ENCODE measurements at regions not wholly inside any gene's neighbourhood (a gene's known extent, or its start where the extent isn't known, plus 50 kb on each side); places are given as distances from the start of the nearest gene placed in this dataset.

DNA sequence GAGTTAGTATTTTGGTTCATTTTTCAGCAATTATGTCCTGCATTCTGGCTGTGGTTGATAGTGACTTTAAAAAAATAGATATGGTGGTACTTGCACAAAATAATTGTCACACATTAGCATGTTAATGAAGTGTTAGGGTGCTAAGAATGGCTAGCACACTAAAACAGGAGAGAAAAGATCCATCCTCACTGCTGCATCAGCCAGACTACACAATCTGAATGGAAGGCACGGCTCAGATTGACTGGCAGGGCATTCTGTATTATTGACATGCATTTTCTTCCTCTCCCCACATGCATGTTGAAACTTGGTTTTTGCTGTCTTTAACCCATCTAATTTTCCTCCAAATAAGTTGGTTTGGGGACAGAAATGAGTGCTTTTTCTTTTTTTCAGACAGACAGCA, 306.3 kb downstream of the PRL start:
- Histone ChIP-seq H3K27me3 (replicated peaks in 2 of 5; ENCODE audit: control insufficient read depth in 4 of 5, insufficient read depth in 5 of 5, low read length in 4 of 5) (no peaks in the 10 kb centered on the region), H3K4me3 (ENCODE audit: control insufficient read depth in 1 of 7, extremely low read depth in 1 of 7, insufficient read depth in 4 of 7, low read depth in 2 of 7, low read length in 6 of 7) (no peak overlapping the region), H3K36me3 (ENCODE audit: control insufficient read depth in 4 of 4, insufficient read depth in 4 of 4, low read length in 3 of 4) (no peaks in the 10 kb centered on the region), H3K9me3 (ENCODE audit: control extremely low read depth in 1 of 5, control insufficient read depth in 4 of 5, insufficient read depth in 2 of 5, low read depth in 1 of 5, low read length in 4 of 5) (no peaks in the 10 kb centered on the region), H3K4me1 (ENCODE audit: control extremely low read depth in 1 of 4, control insufficient read depth in 4 of 4, insufficient read depth in 4 of 4, low read length in 3 of 4) (peaks cover 14 to 20% (median 16%) of the 10 kb centered on the region in 4 experiments), H3K27ac (ENCODE audit: insufficient read depth in 1 of 2, low read depth in 1 of 2, low read length in 2 of 2, poor library complexity in 1 of 2, severe bottlenecking in 2 of 2) (no peak overlapping the region)
- WGBS (ENCODE audit: insufficient coverage), result 100% methylated on average over 1 of the region's 1 CpG
- no peak for DNase-seq
- ChIA-PET POLR2A (no interaction called here), CTCF (no interaction called here)

GRCh38 chr6:21992178-21992967, 304.5 kb downstream of the PRL start:
- Histone ChIP-seq H3K4me3 (ENCODE audit: control insufficient read depth in 1 of 7, extremely low read depth in 1 of 7, insufficient read depth in 4 of 7, low read depth in 2 of 7, low read length in 6 of 7) (no peak overlapping the region), H3K36me3 (ENCODE audit: control insufficient read depth in 4 of 4, insufficient read depth in 4 of 4, low read length in 3 of 4) (no peaks in the 10 kb centered on the region), H3K27ac (ENCODE audit: insufficient read depth in 1 of 2, low read depth in 1 of 2, low read length in 2 of 2, poor library complexity in 1 of 2, severe bottlenecking in 2 of 2) (no peak overlapping the region), H3K4me1 (ENCODE audit: control extremely low read depth in 1 of 4, control insufficient read depth in 4 of 4, insufficient read depth in 4 of 4, low read length in 3 of 4) (peaks cover 10 to 19% (median 13%) of the 10 kb centered on the region in 4 experiments), H3K9me3 (ENCODE audit: control extremely low read depth in 1 of 5, control insufficient read depth in 4 of 5, insufficient read depth in 2 of 5, low read depth in 1 of 5, low read length in 4 of 5) (no peaks in the 10 kb centered on the region), H3K27me3 (replicated peaks in 2 of 5; ENCODE audit: control insufficient read depth in 4 of 5, insufficient read depth in 5 of 5, low read length in 4 of 5) (no peaks in the 10 kb centered on the region)
- ChIA-PET POLR2A (no interaction called here), CTCF (interaction anchor here (1.4 to 1.6 kb wide), 3 partner anchors 8 to 13 kb away, joined by 3 to 6 read pairs (median 3); no protein-coding TSS in a partner anchor)
- WGBS (ENCODE audit: insufficient coverage), result 93% methylated on average over 4 of the region's 6 CpGs
- DNase-seq, result peak in 1 of 3 donors; percentile 46

GRCh38 chr6:21993841-21994240, 303.0 kb downstream of the PRL start:
- ChIA-PET POLR2A (no interaction called here), CTCF (interaction anchor here (0.9 kb wide), 1 partner anchor 18 kb away, joined by 3 read pairs; no protein-coding TSS in a partner anchor)
- H3K4me1 ChIP-seq (ENCODE audit: control extremely low read depth in 1 of 4, control insufficient read depth in 4 of 4, insufficient read depth in 4 of 4, low read length in 3 of 4), result peaks cover 11 to 16% (median 14%) of the 10 kb centered on the region in 4 experiments
- no peak overlapping the region for H3K27ac ChIP-seq (ENCODE audit: insufficient read depth in 1 of 2, low read depth in 1 of 2, low read length in 2 of 2, poor library complexity in 1 of 2, severe bottlenecking in 2 of 2)
- H3K9me3 ChIP-seq (ENCODE audit: control extremely low read depth in 1 of 5, control insufficient read depth in 4 of 5, insufficient read depth in 2 of 5, low read depth in 1 of 5, low read length in 4 of 5), result no peaks in the 10 kb centered on the region
- no peak for DNase-seq
- H3K36me3 ChIP-seq (ENCODE audit: control insufficient read depth in 4 of 4, insufficient read depth in 4 of 4, low read length in 3 of 4), result no peaks in the 10 kb centered on the region
- H3K27me3 ChIP-seq (replicated peaks in 2 of 5; ENCODE audit: control insufficient read depth in 4 of 5, insufficient read depth in 5 of 5, low read length in 4 of 5), result no peaks in the 10 kb centered on the region
- H3K4me3 ChIP-seq (ENCODE audit: control insufficient read depth in 1 of 7, extremely low read depth in 1 of 7, insufficient read depth in 4 of 7, low read depth in 2 of 7, low read length in 6 of 7), result no peak overlapping the region
- no CpG with 5 or more reads among the region's 2 CpGs for WGBS (ENCODE audit: insufficient coverage)

GRCh38 chr6:21994821-21995220, 302.0 kb downstream of the PRL start:
- H3K4me3 ChIP-seq (ENCODE audit: control insufficient read depth in 1 of 7, extremely low read depth in 1 of 7, insufficient read depth in 4 of 7, low read depth in 2 of 7, low read length in 6 of 7), result no peak overlapping the region
- H3K4me1 ChIP-seq (ENCODE audit: control extremely low read depth in 1 of 4, control insufficient read depth in 4 of 4, insufficient read depth in 4 of 4, low read length in 3 of 4), result peaks cover 11 to 16% (median 14%) of the 10 kb centered on the region in 4 experiments
- peaks cover 0 to 3% (median under 1%) of the 10 kb centered on the region in 4 experiments for H3K36me3 ChIP-seq (ENCODE audit: control insufficient read depth in 4 of 4, insufficient read depth in 4 of 4, low read length in 3 of 4)
- H3K27me3 ChIP-seq (replicated peaks in 2 of 5; ENCODE audit: control insufficient read depth in 4 of 5, insufficient read depth in 5 of 5, low read length in 4 of 5), result no peaks in the 10 kb centered on the region
- WGBS (ENCODE audit: insufficient coverage), result no CpG with 5 or more reads among the region's 1 CpG
- CTCF ChIA-PET, result no interaction called here
- H3K27ac ChIP-seq (ENCODE audit: insufficient read depth in 1 of 2, low read depth in 1 of 2, low read length in 2 of 2, poor library complexity in 1 of 2, severe bottlenecking in 2 of 2), result no peak overlapping the region
- DNase-seq, result peak in 1 of 3 donors; percentile 34
- POLR2A ChIA-PET, result no interaction called here
- H3K9me3 ChIP-seq (ENCODE audit: control extremely low read depth in 1 of 5, control insufficient read depth in 4 of 5, insufficient read depth in 2 of 5, low read depth in 1 of 5, low read length in 4 of 5), result no peaks in the 10 kb centered on the region

DNA sequence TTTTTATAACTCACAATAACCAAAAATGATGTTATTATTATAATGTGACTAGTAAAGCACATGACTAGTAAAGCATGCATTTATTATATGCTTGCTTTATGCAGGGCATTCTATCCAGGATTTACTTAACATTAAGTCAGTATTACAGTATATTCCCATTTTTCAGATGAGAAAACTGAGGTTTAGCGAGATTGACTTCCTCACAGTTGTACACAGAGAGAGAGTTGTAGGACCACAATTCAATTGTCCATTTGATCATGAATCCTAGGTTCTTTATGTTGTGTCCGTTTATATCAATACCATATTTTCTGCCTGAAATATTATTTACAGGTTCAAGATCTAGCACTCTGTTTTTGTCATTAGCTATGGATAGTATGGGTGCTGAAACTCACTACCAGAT, 301.5 kb downstream of the PRL start:
- CTCF ChIA-PET, result no interaction called here
- peaks cover 11 to 16% (median 14%) of the 10 kb centered on the region in 4 experiments for H3K4me1 ChIP-seq (ENCODE audit: control extremely low read depth in 1 of 4, control insufficient read depth in 4 of 4, insufficient read depth in 4 of 4, low read length in 3 of 4)
- DNase-seq, result no peak
- peaks cover 0 to 3% (median 1%) of the 10 kb centered on the region in 4 experiments for H3K36me3 ChIP-seq (ENCODE audit: control insufficient read depth in 4 of 4, insufficient read depth in 4 of 4, low read length in 3 of 4)
- no peak overlapping the region for H3K27ac ChIP-seq (ENCODE audit: insufficient read depth in 1 of 2, low read depth in 1 of 2, low read length in 2 of 2, poor library complexity in 1 of 2, severe bottlenecking in 2 of 2)
- no peaks in the 10 kb centered on the region for H3K27me3 ChIP-seq (replicated peaks in 2 of 5; ENCODE audit: control insufficient read depth in 4 of 5, insufficient read depth in 5 of 5, low read length in 4 of 5)
- WGBS (ENCODE audit: insufficient coverage), result no CpG with 5 or more reads among the region's 2 CpGs
- no peak overlapping the region for H3K4me3 ChIP-seq (ENCODE audit: control insufficient read depth in 1 of 7, extremely low read depth in 1 of 7, insufficient read depth in 4 of 7, low read depth in 2 of 7, low read length in 6 of 7)
- H3K9me3 ChIP-seq (ENCODE audit: control extremely low read depth in 1 of 5, control insufficient read depth in 4 of 5, insufficient read depth in 2 of 5, low read depth in 1 of 5, low read length in 4 of 5), result no peaks in the 10 kb centered on the region
- POLR2A ChIA-PET, result no interaction called here

GRCh38 chr6:21996425-21997118, 300.3 kb downstream of the PRL start:
- ChIA-PET CTCF (interaction anchor here (1.0 kb wide), 1 partner anchor 21 kb away, joined by 3 read pairs; no protein-coding TSS in a partner anchor), POLR2A (interaction anchor here (0.7 kb wide), 1 partner anchor 25 kb away, joined by 3 read pairs; no protein-coding TSS in a partner anchor)
- Histone ChIP-seq H3K36me3 (ENCODE audit: control insufficient read depth in 4 of 4, insufficient read depth in 4 of 4, low read length in 3 of 4) (peaks cover 0 to 3% (median 1%) of the 10 kb centered on the region in 4 experiments), H3K4me3 (ENCODE audit: control insufficient read depth in 1 of 7, extremely low read depth in 1 of 7, insufficient read depth in 4 of 7, low read depth in 2 of 7, low read length in 6 of 7) (no peak overlapping the region), H3K27ac (ENCODE audit: insufficient read depth in 1 of 2, low read depth in 1 of 2, low read length in 2 of 2, poor library complexity in 1 of 2, severe bottlenecking in 2 of 2) (peak overlapping the region in 1 of 2 experiments; percentile 50), H3K4me1 (ENCODE audit: control extremely low read depth in 1 of 4, control insufficient read depth in 4 of 4, insufficient read depth in 4 of 4, low read length in 3 of 4) (peaks cover 11 to 16% (median 14%) of the 10 kb centered on the region in 4 experiments), H3K27me3 (replicated peaks in 2 of 5; ENCODE audit: control insufficient read depth in 4 of 5, insufficient read depth in 5 of 5, low read length in 4 of 5) (no peaks in the 10 kb centered on the region), H3K9me3 (ENCODE audit: control extremely low read depth in 1 of 5, control insufficient read depth in 4 of 5, insufficient read depth in 2 of 5, low read depth in 1 of 5, low read length in 4 of 5) (no peaks in the 10 kb centered on the region)
- DNase-seq, result no peak
- 100% methylated on average over 5 of the region's 5 CpGs for WGBS (ENCODE audit: insufficient coverage)
